ENCODE measurements at regions not wholly inside any gene's neighbourhood (a gene's known extent, or its start where the extent isn't known, plus 50 kb on each side); places are given as distances from the start of the nearest gene placed in this dataset.
A peak's percentile ranks its signal among the peaks of the same experiment; 100 is the strongest.

- peak; percentile 36 to 61 (median 45) for TF ChIP-seq CTCF (IDR thresholded peaks at IDR 0.05; ENCODE audit: control extremely low read depth in 1 of 3, insufficient read depth in 1 of 3, low read depth in 1 of 3, low read length in 3 of 3)
- TF ChIP-seq EZH2 (IDR thresholded peaks at IDR 0.05; ENCODE audit: low read depth, low read length, severe bottlenecking) = no peak
- TF ChIP-seq SIN3A (conservative IDR thresholded peaks at IDR 0.05 in 1 of 2, IDR thresholded peaks at IDR 0.05 in 1 of 2; ENCODE audit: low read depth in 1 of 2, low read length in 2 of 2) = no peak
- no peak for TF ChIP-seq POLR2A (IDR thresholded peaks at IDR 0.05; ENCODE audit: control extremely low read depth in 1 of 2, low read depth in 2 of 2, low read length in 2 of 2)
- no peak for TF ChIP-seq ATF2 (IDR thresholded peaks at IDR 0.05; ENCODE audit: low read length)
- no peak for TF ChIP-seq TEAD4 (IDR thresholded peaks at IDR 0.05; ENCODE audit: low read depth, low read length)
Observed at GRCh38 chr11:134978388-134979088, 566.5 kb upstream of the B3GAT1 start.
